Activated CD4-positive, alpha-beta T cell treated with anti-CD3 and anti-CD28 coated beads for 24 hours (primary cell): ENCODE measurements at regions not wholly inside any gene's neighbourhood (a gene's known extent, or its start where the extent isn't known, plus 50 kb on each side); places are given as distances from the start of the nearest gene placed in this dataset.

ENCODE experiments used
- DNase-seq, 2 donors: peaks; one replicate each; pipeline ENCODE4 v3.0.0-alpha.2; 2020; ENCODE audit warnings: low read depth in 2 of 2

- DNase-seq, result no peak
These were observed 138.6 kb upstream of the SPEF2 start for GRCh38 chr5:35478856-35479682.

- no peak for DNase-seq
These were observed 139.8 kb upstream of the SPEF2 start for GRCh38 chr5:35477911-35478310.

- DNase-seq, result no peak
These were observed 140.3 kb upstream of the SPEF2 start for GRCh38 chr5:35477321-35477720.

GRCh38 chr5:35476797-35477196 lies 140.9 kb upstream of the SPEF2 start:
- no peak for DNase-seq

- DNase-seq, result no peak
These were observed 141.6 kb upstream of the SPEF2 start for GRCh38 chr5:35476036-35476435.

GRCh38 chr5:35473589-35473988 lies 144.1 kb upstream of the SPEF2 start:
- DNase-seq, result no peak

GRCh38 chr5:35470866-35471265 lies 146.8 kb upstream of the SPEF2 start:
- no peak for DNase-seq

- DNase-seq, result no peak
These were observed 148.9 kb upstream of the SPEF2 start for GRCh38 chr5:35468811-35469210.

- no peak for DNase-seq
These were observed 150.9 kb upstream of the SPEF2 start for GRCh38 chr5:35466746-35467145.

GRCh38 chr5:35464757-35465156 lies 152.9 kb upstream of the SPEF2 start:
- no peak for DNase-seq

GRCh38 chr5:35461530-35461929 lies 156.1 kb upstream of the SPEF2 start:
- DNase-seq, result no peak

GRCh38 chr5:35458824-35459207 lies 158.8 kb upstream of the SPEF2 start:
- DNase-seq, result no peak

GRCh38 chr5:35457912-35458823 lies 159.5 kb upstream of the SPEF2 start:
- no peak for DNase-seq

- DNase-seq, result no peak
These were observed 161.2 kb upstream of the SPEF2 start for GRCh38 chr5:35456506-35456905.

GRCh38 chr5:35454011-35454525 lies 163.6 kb upstream of the SPEF2 start:
- no peak for DNase-seq

- DNase-seq, result no peak
These were observed 173.7 kb upstream of the SPEF2 start for GRCh38 chr5:35443803-35444595.

GRCh38 chr5:35442885-35443639 lies 174.6 kb upstream of the SPEF2 start:
- no peak for DNase-seq

- DNase-seq, result no peak
These were observed 177.3 kb upstream of the SPEF2 start for GRCh38 chr5:35440409-35440808.

GRCh38 chr5:35438786-35439185 lies 178.9 kb upstream of the SPEF2 start:
- no peak for DNase-seq

GRCh38 chr5:35438288-35438687 lies 179.4 kb upstream of the SPEF2 start:
- no peak for DNase-seq

GRCh38 chr5:35436400-35437057 lies 181.1 kb upstream of the SPEF2 start:
- DNase-seq, result no peak
